ENCODE measurements at regions not wholly inside any gene's neighbourhood (a gene's known extent, or its start where the extent isn't known, plus 50 kb on each side); places are given as distances from the start of the nearest gene placed in this dataset.

- TF ChIP-seq, protein P1, sequence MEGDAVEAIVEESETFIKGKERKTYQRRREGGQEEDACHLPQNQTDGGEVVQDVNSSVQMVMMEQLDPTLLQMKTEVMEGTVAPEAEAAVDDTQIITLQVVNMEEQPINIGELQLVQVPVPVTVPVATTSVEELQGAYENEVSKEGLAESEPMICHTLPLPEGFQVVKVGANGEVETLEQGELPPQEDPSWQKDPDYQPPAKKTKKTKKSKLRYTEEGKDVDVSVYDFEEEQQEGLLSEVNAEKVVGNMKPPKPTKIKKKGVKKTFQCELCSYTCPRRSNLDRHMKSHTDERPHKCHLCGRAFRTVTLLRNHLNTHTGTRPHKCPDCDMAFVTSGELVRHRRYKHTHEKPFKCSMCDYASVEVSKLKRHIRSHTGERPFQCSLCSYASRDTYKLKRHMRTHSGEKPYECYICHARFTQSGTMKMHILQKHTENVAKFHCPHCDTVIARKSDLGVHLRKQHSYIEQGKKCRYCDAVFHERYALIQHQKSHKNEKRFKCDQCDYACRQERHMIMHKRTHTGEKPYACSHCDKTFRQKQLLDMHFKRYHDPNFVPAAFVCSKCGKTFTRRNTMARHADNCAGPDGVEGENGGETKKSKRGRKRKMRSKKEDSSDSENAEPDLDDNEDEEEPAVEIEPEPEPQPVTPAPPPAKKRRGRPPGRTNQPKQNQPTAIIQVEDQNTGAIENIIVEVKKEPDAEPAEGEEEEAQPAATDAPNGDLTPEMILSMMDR (IDR thresholded peaks at IDR 0.05) = no peak
- no peak for TF ChIP-seq POLR2A (IDR thresholded peaks at IDR 0.05)
- no peak for TF ChIP-seq POLR2AphosphoS5 (IDR thresholded peaks at IDR 0.05)
These were observed 757.1 kb upstream of the PIK3C3 start for GRCh38 chr18:41197967-41198366.
